OCI-LY3 (cell line): ENCODE measurements at regions not wholly inside any gene's neighbourhood (a gene's known extent, or its start where the extent isn't known, plus 50 kb on each side); places are given as distances from the start of the nearest gene placed in this dataset.

Experiments
- H2AFZ ChIP-seq: fragments of 200-600, 300-600 bp; shearing (Covaris generic); 2 replicates; pipeline ENCODE4 v1.6.0; 2014; ENCODE audit warnings: antibody characterized with exemption, low read depth, low read length
- H3K27ac ChIP-seq: fragments of 200-600, 300-600 bp; sonication (generic); 2 replicates; pipeline ENCODE4 v1.5.1; 2014; ENCODE audit warnings: mild to moderate bottlenecking, low read length, moderate library complexity, mixed read lengths
- H3K27me3 ChIP-seq: fragments of 200-600, 300-600 bp; sonication (generic); 2 replicates; pipeline ENCODE4 v1.6.1; 2014; ENCODE audit warnings: low read depth, low read length, mixed read lengths
- H3K36me3 ChIP-seq: fragments of 200-600, 300-600 bp; sonication (generic); replicated peaks from 2 replicates; pipeline ENCODE3; 2014; ENCODE audit warnings: low read depth, low read length, mixed read lengths
- H3K4me1 ChIP-seq: fragments of 300-600, 200-600 bp; sonication (generic); 2 replicates; pipeline ENCODE4 v1.6.1; 2014; ENCODE audit warnings: low read length, mixed read lengths
- H3K4me2 ChIP-seq: fragments of 200-600, 300-600 bp; sonication (generic); 2 replicates; pipeline ENCODE4 v1.6.1; 2014; ENCODE audit warnings: low read length, mixed read lengths
- H3K4me3 ChIP-seq: fragments of 300-600, 200-600 bp; sonication (generic); 2 replicates; pipeline ENCODE4 v1.5.1; 2014; ENCODE audit warnings: antibody characterized with exemption, mild to moderate bottlenecking, low read length, moderate library complexity
- H3K79me2 ChIP-seq: fragments of 300-600, 200-600 bp; shearing (Covaris generic); 2 replicates; pipeline ENCODE4 v1.6.1; 2014; ENCODE audit warnings: mild to moderate bottlenecking, low read length, mixed read lengths
- H3K9ac ChIP-seq: fragments of 300-600, 200-600 bp; shearing (Covaris generic); 2 replicates; pipeline ENCODE4 v1.6.0; 2014; ENCODE audit warnings: mild to moderate bottlenecking, low read length, moderate library complexity
- H3K9me3 ChIP-seq: fragments of 200-600, 300-600 bp; shearing (Covaris generic); 2 replicates; pipeline ENCODE4 v1.6.1; 2014; ENCODE audit warnings: low read length, mixed read lengths; ENCODE audit not compliant: insufficient read depth
- H4K20me1 ChIP-seq: fragments of 200-600, 300-600 bp; sonication (generic); 2 replicates; pipeline ENCODE4 v1.6.1; 2016; ENCODE audit warnings: low read length, mixed read lengths; ENCODE audit not compliant: insufficient read depth
- EZH2phosphoT487 ChIP-seq: fragments of 200-600 bp; shearing (Covaris generic); IDR thresholded peaks from 2 replicates; pipeline ENCODE4 v1.6.1; 2018; ENCODE audit warnings: antibody characterized with exemption, mixed run types, low read depth
- TF ChIP-seq, protein P1 (sequence below): fragments of 200-600, 300-600 bp; sonication (generic); IDR thresholded peaks from 2 replicates; pipeline ENCODE4 v1.5.1; 2014; ENCODE audit warnings: antibody characterized with exemption, low read length, low read depth

DNA sequence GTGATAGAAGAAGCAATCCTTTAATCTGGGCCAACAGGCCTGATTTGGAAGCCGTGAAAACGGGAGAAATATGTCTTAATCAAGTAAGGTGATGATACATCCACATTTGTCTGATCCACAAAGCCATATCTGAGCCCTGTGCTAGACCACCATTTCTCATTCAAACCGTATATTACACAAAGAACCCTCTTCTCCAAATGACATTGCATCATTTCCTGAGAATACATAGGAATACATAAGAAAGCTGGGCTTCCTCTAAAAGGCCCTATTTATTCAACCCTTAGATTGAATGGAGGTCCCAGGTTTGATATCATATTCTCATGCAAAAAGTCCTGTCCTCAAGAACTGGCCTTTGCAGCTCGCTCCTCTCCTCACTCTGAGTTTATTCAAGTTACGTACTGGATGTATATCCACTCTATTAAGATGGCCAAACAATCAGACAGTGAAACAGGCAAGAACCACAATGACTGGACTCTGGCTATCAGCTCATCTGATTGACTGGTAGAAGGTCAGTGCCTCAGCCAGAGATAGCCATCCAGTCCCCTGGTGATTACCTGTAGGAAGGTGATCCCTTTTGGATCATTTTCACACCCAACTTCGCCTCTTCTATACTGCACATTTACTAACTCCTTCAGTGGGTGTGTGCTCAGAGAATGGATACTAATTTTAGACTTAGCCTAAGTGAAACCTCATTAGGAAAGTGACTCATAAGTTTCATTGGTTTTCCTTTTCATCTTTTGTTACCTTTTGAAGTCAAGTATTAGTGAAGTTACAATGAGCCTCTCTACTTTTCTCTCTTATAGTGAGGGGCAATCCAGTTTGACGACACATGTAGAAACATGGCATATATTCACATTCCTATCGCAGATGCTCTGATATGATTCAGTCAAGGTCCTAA, 167.6 kb upstream of the WWC1 start:
- Histone ChIP-seq H4K20me1 (no peaks in the 10 kb centered on the region), H3K27me3 (peaks cover 49% of the 10 kb centered on the region), H3K79me2 (no peaks in the 10 kb centered on the region), H3K9me3 (no peaks in the 10 kb centered on the region), H3K4me3 (no peak overlapping the region), H3K36me3 (no peaks in the 10 kb centered on the region), H3K4me1 (peaks cover 11% of the 10 kb centered on the region; the same call in 1 of the 2 replicates), H3K9ac (no peak overlapping the region), H3K27ac (no peak overlapping the region), H2AFZ (no peak overlapping the region), H3K4me2 (no peak overlapping the region)
- TF ChIP-seq, protein P1, sequence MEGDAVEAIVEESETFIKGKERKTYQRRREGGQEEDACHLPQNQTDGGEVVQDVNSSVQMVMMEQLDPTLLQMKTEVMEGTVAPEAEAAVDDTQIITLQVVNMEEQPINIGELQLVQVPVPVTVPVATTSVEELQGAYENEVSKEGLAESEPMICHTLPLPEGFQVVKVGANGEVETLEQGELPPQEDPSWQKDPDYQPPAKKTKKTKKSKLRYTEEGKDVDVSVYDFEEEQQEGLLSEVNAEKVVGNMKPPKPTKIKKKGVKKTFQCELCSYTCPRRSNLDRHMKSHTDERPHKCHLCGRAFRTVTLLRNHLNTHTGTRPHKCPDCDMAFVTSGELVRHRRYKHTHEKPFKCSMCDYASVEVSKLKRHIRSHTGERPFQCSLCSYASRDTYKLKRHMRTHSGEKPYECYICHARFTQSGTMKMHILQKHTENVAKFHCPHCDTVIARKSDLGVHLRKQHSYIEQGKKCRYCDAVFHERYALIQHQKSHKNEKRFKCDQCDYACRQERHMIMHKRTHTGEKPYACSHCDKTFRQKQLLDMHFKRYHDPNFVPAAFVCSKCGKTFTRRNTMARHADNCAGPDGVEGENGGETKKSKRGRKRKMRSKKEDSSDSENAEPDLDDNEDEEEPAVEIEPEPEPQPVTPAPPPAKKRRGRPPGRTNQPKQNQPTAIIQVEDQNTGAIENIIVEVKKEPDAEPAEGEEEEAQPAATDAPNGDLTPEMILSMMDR, result no peak
- no peak for TF ChIP-seq EZH2phosphoT487

DNA sequence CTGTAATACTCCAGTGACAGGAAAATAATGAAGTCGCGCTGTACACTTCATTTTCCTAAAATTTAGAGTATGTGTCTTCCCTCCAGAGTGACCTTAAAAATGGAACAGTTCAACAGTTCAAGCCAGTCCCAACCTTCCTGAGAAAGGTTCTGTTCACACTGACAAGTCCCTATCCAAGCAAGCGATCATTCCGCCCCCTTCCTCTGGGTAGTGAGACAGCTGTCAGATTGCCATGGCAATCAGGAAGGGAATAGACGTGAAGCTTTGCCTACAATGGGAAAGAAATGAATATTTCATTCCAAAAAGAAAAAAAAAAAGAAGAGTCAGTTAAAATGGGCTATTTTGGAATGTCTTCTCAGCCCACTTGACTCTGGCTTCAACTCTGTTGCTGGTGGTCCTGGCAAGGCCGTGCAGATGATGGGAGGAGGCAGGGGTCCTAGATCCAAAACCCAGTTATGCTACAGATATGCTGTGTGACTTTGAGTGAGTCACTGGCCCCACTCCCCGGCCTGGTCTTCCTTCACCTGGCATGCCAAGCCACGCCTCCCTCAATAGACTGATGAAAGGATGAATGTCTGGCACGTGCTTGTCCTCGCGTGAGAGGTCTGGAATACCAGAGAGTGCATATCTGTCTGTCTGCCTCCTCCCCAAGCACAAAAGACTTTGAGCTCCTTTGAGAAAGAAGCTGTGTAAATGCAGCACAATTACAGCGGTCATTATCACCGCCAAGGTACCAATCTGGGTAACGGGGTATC, 165.8 kb upstream of the WWC1 start:
- Histone ChIP-seq H3K4me3 (no peak overlapping the region), H4K20me1 (no peaks in the 10 kb centered on the region)

DNA sequence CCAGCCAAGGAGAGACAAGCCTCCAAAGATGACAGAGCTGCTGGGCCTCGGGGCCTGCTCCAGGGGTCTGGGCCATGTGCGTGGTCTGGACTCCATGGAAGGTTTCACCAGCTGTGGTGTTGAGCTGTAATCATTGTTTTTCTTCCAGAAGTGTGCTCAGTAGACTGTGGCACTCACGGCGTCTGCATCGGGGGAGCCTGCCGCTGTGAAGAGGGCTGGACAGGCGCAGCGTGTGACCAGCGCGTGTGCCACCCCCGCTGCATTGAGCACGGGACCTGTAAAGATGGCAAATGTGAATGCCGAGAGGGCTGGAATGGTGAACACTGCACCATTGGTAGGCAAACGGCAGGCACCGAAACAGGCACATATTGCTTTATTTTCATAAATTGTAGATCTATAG, 164.8 kb upstream of the WWC1 start:
- Histone ChIP-seq H3K79me2 (no peaks in the 10 kb centered on the region), H2AFZ (no peak overlapping the region), H3K4me3 (no peak overlapping the region), H3K9ac (no peak overlapping the region), H3K4me1 (peaks cover 11% of the 10 kb centered on the region; the same call in 1 of the 2 replicates), H3K36me3 (no peaks in the 10 kb centered on the region), H3K9me3 (no peaks in the 10 kb centered on the region), H4K20me1 (no peaks in the 10 kb centered on the region), H3K27ac (no peak overlapping the region), H3K27me3 (peaks cover 55% of the 10 kb centered on the region), H3K4me2 (no peak overlapping the region)
- TF ChIP-seq EZH2phosphoT487, result no peak
- TF ChIP-seq, protein P1, result no peak

More for the DNA sequence above, 165.8 kb upstream of the WWC1 start:
- H3K4me1 ChIP-seq, result peaks cover 11% of the 10 kb centered on the region; the same call in 1 of the 2 replicates
- no peaks in the 10 kb centered on the region for H3K79me2 ChIP-seq
- peaks cover 50% of the 10 kb centered on the region for H3K27me3 ChIP-seq
- no peaks in the 10 kb centered on the region for H3K9me3 ChIP-seq
- no peak overlapping the region for H3K4me2 ChIP-seq
- H3K9ac ChIP-seq, result no peak overlapping the region
- H2AFZ ChIP-seq, result no peak overlapping the region
- no peak overlapping the region for H3K27ac ChIP-seq
- H3K36me3 ChIP-seq, result no peaks in the 10 kb centered on the region
- TF ChIP-seq, protein P1, result no peak
- TF ChIP-seq EZH2phosphoT487, result no peak

DNA sequence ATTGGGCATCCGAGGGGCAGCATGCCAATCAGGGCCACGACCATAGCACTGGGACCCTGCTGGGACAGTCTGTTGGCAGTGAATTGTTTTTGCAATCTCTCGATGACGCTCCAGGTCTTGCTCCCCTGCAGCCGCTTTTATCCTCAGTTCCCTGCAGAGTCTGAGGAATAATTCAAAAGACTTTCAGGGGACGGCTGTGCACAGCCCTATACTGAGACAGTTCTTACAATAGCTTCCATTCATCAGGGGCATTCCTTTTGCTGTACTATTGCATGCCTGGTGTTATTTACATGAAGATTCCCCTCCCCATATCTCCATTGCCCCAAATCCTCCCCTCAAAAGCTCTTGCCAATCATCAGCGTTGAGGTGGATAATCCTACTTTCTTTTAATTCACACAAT, 163.3 kb upstream of the WWC1 start:
- no peak overlapping the region for H3K9ac ChIP-seq
- H3K4me2 ChIP-seq, result no peak overlapping the region
- H3K27me3 ChIP-seq, result peaks cover 69% of the 10 kb centered on the region
- H3K4me3 ChIP-seq, result no peak overlapping the region
- TF ChIP-seq EZH2phosphoT487, result no peak
- TF ChIP-seq, protein P1, result no peak
- no peak overlapping the region for H2AFZ ChIP-seq
- peaks cover 11% of the 10 kb centered on the region; the same call in 1 of the 2 replicates for H3K4me1 ChIP-seq
- H3K79me2 ChIP-seq, result no peaks in the 10 kb centered on the region
- H3K27ac ChIP-seq, result no peak overlapping the region
- H3K9me3 ChIP-seq, result no peaks in the 10 kb centered on the region
- H3K36me3 ChIP-seq, result no peaks in the 10 kb centered on the region
- no peaks in the 10 kb centered on the region for H4K20me1 ChIP-seq
